GM19238 (cell line): ENCODE measurements at regions not wholly inside any gene's neighbourhood (a gene's known extent, or its start where the extent isn't known, plus 50 kb on each side); places are given as distances from the start of the nearest gene placed in this dataset.

ENCODE experiments used
- DNase-seq: peaks from one replicate; pipeline ENCODE4 v3.0.0; 2011; ENCODE audit warnings: low spot score; ENCODE audit not compliant: insufficient read length

GRCh38 chr4:63632858-63633257, 776.4 kb downstream of the TECRL start:
- no peak for DNase-seq

GRCh38 chr4:63620271-63620670, 789.0 kb downstream of the TECRL start:
- no peak for DNase-seq

DNA sequence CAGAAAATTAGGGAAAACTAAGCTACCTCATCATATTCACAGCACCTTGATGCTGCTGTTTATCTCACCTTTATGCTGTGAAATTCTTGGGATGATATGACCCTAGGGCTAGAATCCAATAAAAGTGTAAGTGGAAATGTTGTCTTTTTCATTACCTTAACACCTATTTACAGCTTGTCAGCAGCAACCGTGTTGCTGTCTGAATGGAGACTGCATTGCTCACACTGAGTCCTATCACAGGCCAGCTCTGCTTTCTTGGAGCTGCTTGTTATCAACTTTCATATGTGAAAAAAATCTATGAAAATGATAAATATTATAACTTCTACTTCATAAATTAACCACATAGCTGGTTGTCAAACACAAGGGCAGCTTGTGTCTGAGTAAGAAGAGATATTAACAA, 789.5 kb downstream of the TECRL start:
- no peak for DNase-seq

DNA sequence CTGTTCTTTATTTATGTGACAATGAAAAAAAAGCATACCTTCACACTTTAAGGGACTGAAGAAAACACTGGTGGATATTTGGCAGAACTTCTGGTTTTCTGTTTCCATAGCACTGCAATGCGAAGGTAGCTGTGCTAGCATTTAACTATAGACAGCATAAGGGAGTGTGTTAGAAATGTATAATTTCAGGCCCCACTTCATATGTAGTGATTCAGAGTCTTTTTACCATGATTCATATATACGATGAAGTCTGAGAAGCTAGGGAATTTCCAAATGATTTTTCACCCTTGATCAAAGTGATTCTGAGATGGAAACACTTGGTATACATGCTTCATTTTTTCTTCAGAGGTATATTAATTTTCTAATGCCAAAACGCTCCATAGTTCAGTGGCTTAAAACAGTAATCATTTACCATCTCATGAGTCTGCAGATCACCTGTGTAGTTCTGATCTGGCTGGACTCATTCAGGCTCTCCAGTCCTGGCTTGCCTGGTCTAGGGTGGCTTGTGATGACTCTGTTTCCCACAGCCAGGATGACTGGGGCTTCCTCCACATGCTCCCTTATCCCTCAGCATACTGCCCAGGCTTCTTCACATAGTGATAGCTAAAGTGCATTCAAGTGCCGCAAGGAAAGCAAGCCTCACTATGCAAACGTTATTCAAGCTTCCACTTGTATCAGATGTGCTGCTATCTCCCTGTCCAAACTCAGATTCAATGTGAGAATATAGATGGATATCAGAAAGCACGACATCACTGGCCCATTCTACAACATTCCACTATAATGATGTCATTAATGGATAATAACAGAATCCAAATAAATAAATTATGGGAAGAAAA, 790.1 kb downstream of the TECRL start:
- no peak for DNase-seq

DNA sequence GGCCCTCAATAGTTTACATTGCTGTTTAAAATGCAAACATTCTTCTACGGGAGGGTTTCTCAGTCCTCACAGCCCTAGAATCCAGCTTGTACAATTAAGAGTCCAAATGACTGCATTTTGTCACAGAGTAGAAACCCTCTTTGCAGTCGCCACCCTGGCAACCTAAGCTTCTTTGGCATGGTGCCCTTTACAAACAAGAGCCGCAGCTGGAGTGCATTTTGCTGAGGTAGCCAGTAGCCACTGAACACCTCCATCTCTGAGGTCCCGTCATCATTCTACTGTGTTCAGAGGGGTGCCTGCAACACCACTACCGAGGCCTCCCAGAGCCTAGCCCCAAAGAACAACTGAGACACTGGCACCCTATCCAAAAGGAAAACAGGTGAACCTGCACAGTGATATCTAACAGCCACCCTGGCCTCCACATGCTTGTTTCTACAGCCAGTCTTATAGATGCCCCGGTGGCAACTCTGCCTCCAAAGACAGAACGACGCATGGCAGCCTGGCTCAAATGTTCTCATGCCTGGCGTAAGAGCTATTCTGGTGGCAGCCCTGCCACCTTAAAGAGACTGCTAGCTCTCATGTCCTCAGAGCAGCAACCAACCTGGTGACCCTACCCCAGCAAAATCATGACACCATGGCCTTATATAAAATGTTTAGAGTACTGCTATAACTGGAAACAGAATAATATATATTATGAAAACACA, 801.9 kb downstream of the TECRL start:
- DNase-seq = no peak

DNA sequence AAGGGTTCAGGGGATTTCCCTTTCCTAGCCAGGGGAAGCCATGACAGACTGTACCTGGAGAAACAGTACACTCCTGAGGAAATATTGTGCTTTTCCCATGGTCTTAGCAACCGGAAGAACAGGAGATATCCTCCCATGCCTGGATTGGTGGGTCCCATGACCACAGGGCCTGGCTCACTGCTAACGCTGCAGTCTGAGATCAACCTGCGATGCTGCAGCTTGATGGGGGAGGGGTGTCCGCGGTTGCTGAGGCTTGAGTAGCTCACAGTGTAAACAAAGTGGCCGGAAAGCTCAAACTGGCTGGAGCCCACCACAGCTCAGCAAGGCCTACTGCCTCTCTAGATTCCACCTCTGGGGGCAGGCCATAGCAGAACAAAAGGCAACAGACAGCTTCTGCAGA, 819.5 kb downstream of the TECRL start:
- DNase-seq = no peak

DNA sequence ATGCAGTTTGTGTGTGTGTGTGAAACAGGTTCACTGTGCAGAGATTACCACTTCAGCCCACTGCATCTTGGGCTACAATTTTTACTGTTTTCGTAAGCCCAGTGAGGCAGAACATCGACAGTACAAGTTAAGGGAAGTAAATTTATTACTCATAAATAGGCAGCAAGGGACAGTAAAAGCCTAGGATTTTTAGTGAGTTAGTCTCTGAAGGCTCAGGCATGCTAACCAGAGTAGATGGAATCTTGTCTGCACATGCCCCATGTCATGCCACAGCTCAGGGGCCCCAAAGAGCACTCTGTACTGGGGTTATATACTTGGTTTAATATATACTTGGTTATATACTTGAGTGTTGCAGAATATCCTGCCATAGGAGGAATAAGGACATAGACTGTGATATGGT, 825.7 kb downstream of the TECRL start:
- no peak for DNase-seq

DNA sequence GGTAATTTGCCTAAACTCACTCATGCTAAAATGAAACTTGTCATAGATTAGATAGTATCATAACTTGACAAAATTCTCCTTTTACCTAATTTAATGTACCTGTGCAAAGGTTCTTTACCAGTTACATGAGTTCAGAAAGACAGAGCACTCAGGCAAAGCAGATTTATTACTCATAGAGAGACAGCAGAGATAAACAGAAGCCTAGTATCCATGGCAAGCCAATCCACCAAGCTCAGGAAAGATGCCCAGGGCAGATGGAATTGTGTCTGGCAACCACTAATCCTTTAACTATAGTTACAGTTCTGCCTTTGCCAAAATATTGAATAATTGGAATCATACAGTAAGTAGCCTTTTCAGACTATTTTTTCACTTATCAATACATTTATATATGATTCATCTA, 826.2 kb downstream of the TECRL start:
- DNase-seq = no peak

DNA sequence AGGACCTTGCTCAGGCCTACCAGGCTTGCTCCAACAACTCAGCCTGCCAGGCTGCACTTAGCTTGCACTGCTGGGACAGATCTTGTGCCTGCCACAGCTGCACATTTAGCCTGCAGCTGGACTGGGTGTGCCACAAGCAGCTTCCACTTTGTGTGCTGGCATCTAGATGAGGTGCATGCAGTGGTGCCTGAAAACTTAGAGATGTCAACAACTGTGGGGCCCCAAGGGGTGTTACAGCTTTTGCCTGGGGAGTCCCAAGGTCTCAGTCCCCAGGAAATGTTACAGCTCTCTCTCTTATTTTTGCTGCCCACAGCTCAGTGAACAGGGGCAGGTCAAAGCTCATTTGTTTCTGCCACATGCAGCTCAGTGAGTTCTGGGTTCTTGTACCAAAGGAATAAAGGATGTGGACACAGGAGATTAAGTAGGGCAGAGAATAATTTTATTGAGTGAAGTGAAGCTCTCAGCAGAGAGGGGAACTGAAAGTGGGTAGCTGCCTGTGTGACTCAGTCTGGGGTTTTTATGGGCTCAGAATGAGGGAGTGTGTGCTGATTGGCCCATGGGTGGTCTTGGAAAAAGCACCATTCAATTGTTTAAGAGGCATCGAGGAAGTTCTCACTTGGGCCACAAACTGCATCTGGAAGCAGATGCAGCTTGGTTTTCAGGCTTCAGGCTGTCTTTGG, 828.3 kb downstream of the TECRL start:
- no peak for DNase-seq

- no peak for DNase-seq
Observed at GRCh38 chr4:63578383-63578782, 830.9 kb downstream of the TECRL start.

GRCh38 chr4:63566658-63567057, 842.6 kb downstream of the TECRL start:
- no peak for DNase-seq

DNA sequence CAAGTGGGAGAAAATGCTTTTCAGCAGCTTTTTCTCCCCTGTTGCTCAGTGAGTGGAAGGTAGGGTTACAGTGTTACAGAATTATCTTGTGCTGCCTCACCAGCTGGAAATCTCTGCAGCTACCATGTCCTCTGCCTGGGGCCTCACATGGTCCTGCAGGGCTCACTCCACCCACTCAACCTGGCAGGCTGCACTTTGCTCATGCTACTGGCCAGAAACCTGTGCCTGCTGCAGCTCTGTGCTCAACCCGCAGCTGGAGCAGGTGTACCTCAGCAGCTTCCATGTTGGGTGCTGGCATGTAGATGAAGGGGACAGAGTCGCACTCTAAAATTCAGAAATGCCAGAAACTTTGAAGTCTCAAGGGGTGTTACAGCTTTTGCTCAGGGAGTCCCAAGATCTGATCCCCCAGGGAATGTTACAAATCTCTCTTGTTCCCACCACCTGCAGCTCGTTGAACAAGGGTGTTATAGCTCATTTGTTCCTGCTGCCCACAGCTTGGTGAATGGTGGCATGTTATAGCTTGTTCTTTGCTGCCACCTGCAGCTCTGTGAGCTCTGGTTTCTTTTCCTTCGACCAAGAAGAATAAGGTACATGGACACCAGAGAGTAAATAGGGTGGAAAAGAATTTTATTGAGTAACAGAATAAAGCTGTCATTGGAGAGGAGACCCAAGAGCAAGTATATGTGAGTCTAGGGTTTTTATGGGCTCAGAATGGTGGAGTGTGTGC, 845.8 kb downstream of the TECRL start:
- DNase-seq = no peak

GRCh38 chr4:63558709-63559108, 850.5 kb downstream of the TECRL start:
- no peak for DNase-seq

- no peak for DNase-seq
Observed at GRCh38 chr4:63556332-63556731, 852.9 kb downstream of the TECRL start.

- DNase-seq = no peak
Observed at GRCh38 chr4:63553123-63553522, 856.1 kb downstream of the TECRL start.

DNA sequence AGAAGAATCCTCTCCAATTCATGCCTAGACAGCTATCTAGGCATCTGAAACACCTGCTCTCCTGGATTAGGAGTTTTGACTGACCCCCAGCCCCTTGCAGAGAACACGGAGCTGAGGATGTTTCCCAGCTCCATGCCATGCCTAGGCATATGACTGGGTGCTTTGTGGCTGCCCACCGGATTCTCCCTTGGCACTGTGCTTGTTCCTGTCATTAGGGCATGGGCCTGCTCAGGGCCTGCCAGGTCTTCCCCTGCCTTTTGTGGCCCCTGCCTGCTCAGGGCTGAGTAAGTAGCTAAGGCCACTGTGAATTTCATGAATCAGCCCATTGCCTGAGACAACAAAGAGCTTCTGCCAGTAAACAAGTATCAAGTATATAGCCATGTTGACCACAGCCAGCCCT, 867.4 kb downstream of the TECRL start:
- DNase-seq = no peak

DNA sequence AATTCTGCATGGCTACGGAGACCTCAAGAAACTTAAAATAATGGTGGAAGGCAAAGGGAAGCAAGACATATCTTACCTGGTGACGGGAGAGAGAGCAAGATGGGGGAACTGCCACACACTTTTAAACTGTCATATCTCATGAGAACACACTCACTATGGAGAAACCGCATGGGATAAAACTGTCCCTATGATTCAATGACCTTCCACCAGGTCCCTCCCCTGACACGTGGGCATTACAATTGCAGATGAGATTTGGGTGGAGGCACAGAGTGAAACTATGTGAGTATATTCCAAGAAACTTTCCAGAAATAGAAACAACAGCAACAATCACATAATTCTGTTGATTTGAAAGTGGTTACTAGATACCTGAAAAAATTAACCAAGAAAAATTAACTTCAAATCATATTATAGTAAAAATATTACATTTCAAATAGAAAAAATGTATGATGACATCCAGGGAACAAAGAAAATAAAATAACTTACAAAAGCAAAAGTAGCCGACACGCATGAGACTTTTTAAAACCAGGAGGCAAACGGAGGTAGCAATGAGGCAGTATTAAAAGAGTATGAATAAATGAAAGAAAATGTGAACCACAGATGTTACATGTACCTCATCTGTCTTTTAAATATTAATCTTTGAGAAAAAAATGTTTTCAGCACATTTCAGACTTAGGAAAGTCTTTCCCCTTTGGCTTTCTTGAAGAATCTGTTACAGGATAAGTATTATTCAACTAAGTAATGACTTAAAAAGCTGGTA, 879.5 kb downstream of the TECRL start:
- no peak for DNase-seq

DNA sequence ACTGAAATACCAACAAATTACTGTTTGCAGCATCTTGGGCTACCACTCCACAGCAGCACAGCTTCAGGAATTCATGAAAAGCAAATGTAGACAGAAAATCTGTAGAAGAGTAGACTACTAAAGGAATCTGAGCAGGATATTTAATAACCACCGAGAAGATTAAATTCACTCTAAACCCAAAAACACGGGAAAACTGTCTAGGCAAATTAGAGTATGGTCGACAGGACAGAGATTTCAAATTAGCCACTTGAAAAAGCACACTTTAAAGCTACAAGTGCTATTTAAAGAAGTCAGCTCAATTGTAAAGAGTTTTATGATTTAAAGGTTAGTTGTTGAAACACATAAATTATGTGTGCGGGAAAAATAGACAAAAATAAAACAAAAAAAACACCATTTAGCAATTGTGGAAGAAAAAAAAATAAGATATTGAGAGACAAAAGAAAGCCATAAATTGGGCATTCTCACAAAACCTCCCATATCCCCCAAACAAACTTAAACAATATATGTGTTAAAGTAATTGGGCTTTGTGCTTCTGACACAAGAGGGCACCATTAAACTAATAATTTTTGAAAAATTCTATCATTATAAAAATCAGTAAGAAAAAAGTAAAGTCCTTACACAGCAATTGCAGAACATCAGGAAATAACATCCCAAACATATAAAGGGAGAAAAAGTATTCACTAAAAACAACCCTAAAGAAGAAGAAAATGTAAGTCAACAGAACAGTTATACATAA, 880.8 kb downstream of the TECRL start:
- DNase-seq = no peak

DNA sequence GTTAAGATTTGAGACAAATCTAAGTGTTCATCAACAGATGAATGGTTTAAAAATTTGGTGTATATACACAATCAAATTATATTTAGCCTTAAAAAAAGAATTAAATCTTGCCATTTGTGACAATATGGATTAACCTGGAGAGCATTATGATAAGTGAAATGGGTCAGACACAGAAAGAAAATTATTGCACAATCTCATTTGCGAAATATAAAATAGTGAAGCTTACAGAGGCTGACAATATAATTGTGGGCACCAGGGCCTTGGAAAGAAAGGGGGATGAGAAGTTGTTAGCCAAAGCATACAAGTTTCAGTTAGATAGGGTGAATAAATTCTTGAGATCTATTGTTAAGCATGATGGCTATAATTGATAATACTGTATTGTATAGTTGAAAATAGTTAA, 883.0 kb downstream of the TECRL start:
- DNase-seq = no peak

- DNase-seq = no peak
Observed at GRCh38 chr4:63524764-63525163, 884.5 kb downstream of the TECRL start.
